Hepatocyte (in vitro differentiated cells): ENCODE measurements at regions not wholly inside any gene's neighbourhood (a gene's known extent, or its start where the extent isn't known, plus 50 kb on each side); places are given as distances from the start of the nearest gene placed in this dataset.

Experiments used
- EZH2 ChIP-seq: fragments of 200-600 bp; sonication (generic); IDR thresholded peaks from 2 replicates; pipeline ENCODE4 v1.6.1; 2016; ENCODE audit warnings: antibody characterized with exemption, mild to moderate bottlenecking, borderline replicate concordance
- EZH2phosphoT487 ChIP-seq: fragments of 200-600 bp; sonication (generic); IDR thresholded peaks from one replicate; pipeline ENCODE4 v1.6.1; 2018; ENCODE audit warnings: antibody characterized with exemption, mild to moderate bottlenecking, low read depth, moderate library complexity; ENCODE audit not compliant: unreplicated experiment, severe bottlenecking
- TF ChIP-seq, protein P1 (sequence below): fragments of 200-600 bp; sonication (generic); IDR thresholded peaks from 2 replicates; pipeline ENCODE4 v1.5.1; 2016; ENCODE audit warnings: antibody characterized with exemption, mild to moderate bottlenecking; ENCODE audit not compliant: poor library complexity

DNA sequence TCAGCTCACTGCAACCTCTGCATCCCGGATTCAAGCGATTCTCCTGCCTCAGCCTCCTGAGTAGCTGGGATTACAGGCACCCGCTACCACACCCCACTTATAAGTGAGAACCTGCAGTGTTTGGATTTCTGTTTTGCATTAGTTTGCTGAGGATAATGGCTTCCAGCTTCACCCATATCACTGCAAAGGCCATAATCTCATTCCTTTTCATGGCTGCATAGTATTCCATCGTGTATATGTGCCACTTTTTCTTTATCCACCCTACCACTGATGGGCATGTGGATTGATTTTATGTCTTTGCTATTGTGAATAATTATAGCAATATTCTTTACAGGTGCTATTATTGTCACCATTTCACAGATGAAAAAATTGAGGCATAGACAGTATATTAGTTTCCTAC is 301.0 kb upstream of the MAF start:
- TF ChIP-seq, protein P1, sequence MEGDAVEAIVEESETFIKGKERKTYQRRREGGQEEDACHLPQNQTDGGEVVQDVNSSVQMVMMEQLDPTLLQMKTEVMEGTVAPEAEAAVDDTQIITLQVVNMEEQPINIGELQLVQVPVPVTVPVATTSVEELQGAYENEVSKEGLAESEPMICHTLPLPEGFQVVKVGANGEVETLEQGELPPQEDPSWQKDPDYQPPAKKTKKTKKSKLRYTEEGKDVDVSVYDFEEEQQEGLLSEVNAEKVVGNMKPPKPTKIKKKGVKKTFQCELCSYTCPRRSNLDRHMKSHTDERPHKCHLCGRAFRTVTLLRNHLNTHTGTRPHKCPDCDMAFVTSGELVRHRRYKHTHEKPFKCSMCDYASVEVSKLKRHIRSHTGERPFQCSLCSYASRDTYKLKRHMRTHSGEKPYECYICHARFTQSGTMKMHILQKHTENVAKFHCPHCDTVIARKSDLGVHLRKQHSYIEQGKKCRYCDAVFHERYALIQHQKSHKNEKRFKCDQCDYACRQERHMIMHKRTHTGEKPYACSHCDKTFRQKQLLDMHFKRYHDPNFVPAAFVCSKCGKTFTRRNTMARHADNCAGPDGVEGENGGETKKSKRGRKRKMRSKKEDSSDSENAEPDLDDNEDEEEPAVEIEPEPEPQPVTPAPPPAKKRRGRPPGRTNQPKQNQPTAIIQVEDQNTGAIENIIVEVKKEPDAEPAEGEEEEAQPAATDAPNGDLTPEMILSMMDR = no peak
- no peak for TF ChIP-seq EZH2
- TF ChIP-seq EZH2phosphoT487 = no peak
